ENCODE measurements at regions not wholly inside any gene's neighbourhood (a gene's known extent, or its start where the extent isn't known, plus 50 kb on each side); places are given as distances from the start of the nearest gene placed in this dataset.

DNA sequence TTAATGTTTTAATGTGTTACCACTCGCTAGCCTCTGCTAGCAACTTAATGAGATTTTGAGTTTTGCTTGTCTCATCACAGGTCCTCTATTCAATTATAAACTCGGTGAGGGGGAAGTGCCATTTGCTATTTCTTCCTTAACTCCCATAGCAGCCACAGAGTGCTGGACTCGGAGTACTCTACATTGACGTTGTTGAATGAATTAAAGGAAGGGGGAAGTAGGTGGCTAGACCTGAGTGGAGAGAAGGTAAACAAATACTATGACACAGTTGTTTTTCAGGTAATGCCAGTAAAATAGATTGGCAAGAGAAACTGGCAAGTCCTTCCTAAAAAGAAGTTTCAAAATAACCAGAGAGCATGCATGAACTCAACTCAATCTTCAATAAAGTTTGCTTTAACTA is 339.3 kb downstream of the HRH4 start (continued):
- TF ChIP-seq GABPA (IDR thresholded peaks at IDR 0.05; ENCODE audit: borderline replicate concordance, insufficient read depth, low read length) (no peak), YY1 (IDR thresholded peaks at IDR 0.05; ENCODE audit: low read depth, low read length) (no peak)
- TF ChIP-seq, protein P1, sequence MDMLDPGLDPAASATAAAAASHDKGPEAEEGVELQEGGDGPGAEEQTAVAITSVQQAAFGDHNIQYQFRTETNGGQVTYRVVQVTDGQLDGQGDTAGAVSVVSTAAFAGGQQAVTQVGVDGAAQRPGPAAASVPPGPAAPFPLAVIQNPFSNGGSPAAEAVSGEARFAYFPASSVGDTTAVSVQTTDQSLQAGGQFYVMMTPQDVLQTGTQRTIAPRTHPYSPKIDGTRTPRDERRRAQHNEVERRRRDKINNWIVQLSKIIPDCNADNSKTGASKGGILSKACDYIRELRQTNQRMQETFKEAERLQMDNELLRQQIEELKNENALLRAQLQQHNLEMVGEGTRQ (IDR thresholded peaks at IDR 0.05; ENCODE audit: low read length) = no peak
